Naive thymus-derived CD4-positive, alpha-beta T cell (primary cell): ENCODE measurements at regions not wholly inside any gene's neighbourhood (a gene's known extent, or its start where the extent isn't known, plus 50 kb on each side); places are given as distances from the start of the nearest gene placed in this dataset.

ENCODE experiments used
- ATAC-seq: fragments of 150-1000 bp; cut with Tn5 transposase; 2 replicates; pipeline ENCODE4 v1.10.0; 2021; ENCODE audit warnings: mild to moderate bottlenecking, moderate library complexity
- CTCF ChIA-PET: fragments of 350-600 bp; sonication (Branson Sonifier 250); formaldehyde crosslinking; loops from one replicate; lab custom pipeline; 2021; ENCODE audit warnings: antibody characterized with exemption; lab: Charles Lee
- POLR2A ChIA-PET: fragments of 350-600 bp; sonication (Branson Sonifier 250); formaldehyde crosslinking; loops from one replicate; lab custom pipeline; 2021; ENCODE audit warnings: antibody characterized with exemption, inconsistent platforms; lab: Charles Lee
- DNase-seq, 9 donors: peaks; one replicate each; pipeline versions ENCODE4 v3.0.0 to v3.0.0-alpha.2; 2020 to 2022; ENCODE audit warnings: mixed read lengths in 1 of 9
- H3K27ac ChIP-seq: one replicate; pipeline ENCODE4 v1.7.0; 2013; ENCODE audit warnings: mild to moderate bottlenecking, low read depth, low read length, moderate library complexity
- H3K27me3 ChIP-seq, 2 donors: one replicate each; pipeline ENCODE4 v1.7.0; 2013; ENCODE audit warnings: low read length in 2 of 2, mild to moderate bottlenecking in 2 of 2, moderate library complexity in 2 of 2; ENCODE audit not compliant: control insufficient read depth in 2 of 2, insufficient read depth in 2 of 2
- H3K36me3 ChIP-seq, 3 experiments: 1 replicate in 2 of 3; 2 replicates in 1 of 3; pipeline ENCODE4 v1.7.0; 2013; ENCODE audit warnings: low read length in 3 of 3, mild to moderate bottlenecking in 3 of 3, moderate library complexity in 1 of 3; ENCODE audit not compliant: insufficient read depth in 3 of 3, control insufficient read depth in 2 of 3
- H3K4me1 ChIP-seq, 2 donors: one replicate each; pipeline ENCODE4 v1.7.0; 2013; ENCODE audit warnings: low read length in 2 of 2, mild to moderate bottlenecking in 2 of 2, moderate library complexity in 1 of 2; ENCODE audit not compliant: control insufficient read depth in 2 of 2, insufficient read depth in 2 of 2
- H3K4me3 ChIP-seq: 2 replicates; pipeline ENCODE4 v1.7.0; 2013; ENCODE audit warnings: mild to moderate bottlenecking, low read length
- H3K9me3 ChIP-seq, 3 experiments: 1 replicate in 2 of 3; 2 replicates in 1 of 3; pipeline ENCODE4 v1.7.0; 2013; ENCODE audit warnings: low read length in 3 of 3; ENCODE audit not compliant: control insufficient read depth in 2 of 3
- H3K27ac Mint-ChIP-seq, 9 donors: one replicate each; pipeline ENCODE4 v1.8.0; 2020 to 2022; ENCODE audit warnings: mixed read lengths in 9 of 9, mild to moderate bottlenecking in 8 of 9, moderate library complexity in 5 of 9, inconsistent platforms in 2 of 9
- H3K27me3 Mint-ChIP-seq, 5 donors: one replicate each; pipeline ENCODE4 v1.8.0; 2021 to 2022; ENCODE audit warnings: mixed read lengths in 5 of 5, mild to moderate bottlenecking in 1 of 5
- H3K36me3 Mint-ChIP-seq, 5 donors: one replicate each; pipeline ENCODE4 v1.8.0; 2020 to 2022; ENCODE audit warnings: mixed read lengths in 5 of 5, mild to moderate bottlenecking in 3 of 5, inconsistent platforms in 1 of 5
- H3K4me1 Mint-ChIP-seq, 7 donors: one replicate each; pipeline ENCODE4 v1.8.0; 2020 to 2022; ENCODE audit warnings: mixed read lengths in 7 of 7, mild to moderate bottlenecking in 3 of 7, inconsistent platforms in 1 of 7
- H3K4me3 Mint-ChIP-seq, 10 donors: one replicate each; pipeline ENCODE4 v1.8.0; 2020 to 2022; ENCODE audit warnings: mild to moderate bottlenecking in 10 of 10, mixed read lengths in 10 of 10, moderate library complexity in 6 of 10, inconsistent platforms in 2 of 10
- H3K9me3 Mint-ChIP-seq, 11 donors: one replicate each; pipeline ENCODE4 v1.8.0; 2020 to 2022; ENCODE audit warnings: mixed read lengths in 11 of 11, mild to moderate bottlenecking in 4 of 11, inconsistent platforms in 1 of 11, moderate library complexity in 1 of 11
- intact Hi-C, 2 donors: fragments of 100-400 bp; cut with micrococcal nuclease; formaldehyde crosslinking; loops; one replicate each; pipeline ENCODE4 v1.15.1; 2023

GRCh38 chr16:13324851-13325250, 423.5 kb downstream of the SHISA9 start:
- no peak overlapping the region for H3K27ac Mint-ChIP-seq
- Histone ChIP-seq H3K36me3 (no peaks in the 10 kb centered on the region), H3K4me1 (no peaks in the 10 kb centered on the region), H3K27me3 (no peaks in the 10 kb centered on the region), H3K27ac (no peak overlapping the region), H3K9me3 (no peaks in the 10 kb centered on the region), H3K4me3 (no peak overlapping the region)
- H3K9me3 Mint-ChIP-seq = peaks cover 0 to 8% (median 3%) of the 10 kb centered on the region in 11 donors
- intact Hi-C loops = no loop called here
- CTCF ChIA-PET = no interaction called here
- DNase-seq = no peak
- no peak for ATAC-seq
- H3K27me3 Mint-ChIP-seq = peaks cover 0 to 5% (median 0%) of the 10 kb centered on the region in 5 donors
- no peaks in the 10 kb centered on the region for H3K36me3 Mint-ChIP-seq
- H3K4me3 Mint-ChIP-seq = no peak overlapping the region
- POLR2A ChIA-PET = no interaction called here
- no peaks in the 10 kb centered on the region for H3K4me1 Mint-ChIP-seq

DNA sequence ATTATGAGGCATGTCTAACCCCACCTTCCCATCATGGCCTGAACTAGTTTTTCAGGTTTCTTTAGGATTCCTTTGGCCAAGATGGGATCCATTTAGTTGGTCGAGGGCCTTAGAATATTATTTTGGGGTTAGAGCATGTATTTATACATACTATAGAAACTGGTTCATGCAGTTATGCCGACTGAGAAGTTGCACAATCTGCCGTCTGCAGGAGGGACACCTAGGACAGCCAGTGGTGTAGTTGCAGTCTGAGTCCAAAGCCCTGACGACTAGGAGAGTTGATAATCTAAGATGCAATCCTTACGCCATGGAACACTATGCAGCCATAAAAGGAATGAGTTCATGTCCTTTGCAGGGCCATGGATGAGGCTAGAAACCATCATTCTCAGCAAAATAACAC, 424.0 kb downstream of the SHISA9 start:
- Mint-ChIP-seq H3K27me3 (peaks cover 0 to 6% (median 0%) of the 10 kb centered on the region in 5 donors), H3K36me3 (no peaks in the 10 kb centered on the region), H3K4me1 (no peaks in the 10 kb centered on the region), H3K27ac (no peak overlapping the region), H3K4me3 (no peak overlapping the region), H3K9me3 (peaks cover 0 to 8% (median 4%) of the 10 kb centered on the region in 11 donors)
- DNase-seq (no peak), ATAC-seq (no peak)
- POLR2A ChIA-PET = no interaction called here
- H3K4me1 ChIP-seq = no peaks in the 10 kb centered on the region
- CTCF ChIA-PET = no interaction called here
- H3K9me3 ChIP-seq = no peaks in the 10 kb centered on the region
- H3K27ac ChIP-seq = no peak overlapping the region
- H3K27me3 ChIP-seq = no peaks in the 10 kb centered on the region
- intact Hi-C loops = no loop called here
- no peaks in the 10 kb centered on the region for H3K36me3 ChIP-seq
- no peak overlapping the region for H3K4me3 ChIP-seq

DNA sequence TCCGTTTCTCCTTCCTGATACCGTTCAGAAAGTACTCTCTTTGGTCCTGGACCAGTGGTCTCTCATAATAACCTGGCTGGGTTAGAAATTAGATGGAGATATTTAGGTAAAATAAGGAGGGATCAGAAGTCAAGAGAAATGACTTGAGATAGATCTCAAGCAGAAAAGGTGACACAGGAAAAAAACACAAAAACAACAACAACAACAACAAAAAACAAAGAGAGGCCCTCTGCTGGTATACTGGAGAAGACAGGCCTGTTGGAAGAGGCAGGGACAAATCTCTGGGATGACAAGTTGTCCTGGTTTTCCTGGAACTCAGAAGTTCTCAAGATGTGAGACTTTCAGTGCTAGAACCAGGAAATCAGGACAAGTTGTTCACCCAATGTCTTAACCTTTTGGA, 430.5 kb downstream of the SHISA9 start:
- ChIA-PET POLR2A (no interaction called here), CTCF (no interaction called here)
- no peak overlapping the region for H3K4me3 Mint-ChIP-seq
- H3K4me3 ChIP-seq = no peak overlapping the region
- peaks cover 0 to 9% (median 5%) of the 10 kb centered on the region in 11 donors for H3K9me3 Mint-ChIP-seq
- H3K9me3 ChIP-seq = no peaks in the 10 kb centered on the region
- no peaks in the 10 kb centered on the region for H3K27me3 ChIP-seq
- H3K4me1 Mint-ChIP-seq = no peaks in the 10 kb centered on the region
- no peak for ATAC-seq
- intact Hi-C loops = no loop called here
- DNase-seq = no peak
- H3K36me3 Mint-ChIP-seq = peaks cover 0 to 6% (median 0%) of the 10 kb centered on the region in 5 donors
- no peak overlapping the region for H3K27ac Mint-ChIP-seq
- H3K27ac ChIP-seq = no peak overlapping the region
- peaks cover 0 to 13% (median 0%) of the 10 kb centered on the region in 5 donors for H3K27me3 Mint-ChIP-seq
- H3K36me3 ChIP-seq = no peaks in the 10 kb centered on the region
- H3K4me1 ChIP-seq = no peaks in the 10 kb centered on the region

GRCh38 chr16:13332713-13333255, 431.4 kb downstream of the SHISA9 start:
- Mint-ChIP-seq H3K9me3 (peaks cover 0 to 10% (median 5%) of the 10 kb centered on the region in 11 donors), H3K27me3 (peaks cover 0 to 13% (median 0%) of the 10 kb centered on the region in 5 donors), H3K27ac (no peak overlapping the region), H3K4me3 (no peak overlapping the region), H3K36me3 (peaks cover 0 to 6% (median 0%) of the 10 kb centered on the region in 5 donors), H3K4me1 (no peaks in the 10 kb centered on the region)
- Histone ChIP-seq H3K27me3 (no peaks in the 10 kb centered on the region), H3K9me3 (no peaks in the 10 kb centered on the region), H3K4me1 (no peaks in the 10 kb centered on the region), H3K4me3 (no peak overlapping the region), H3K27ac (no peak overlapping the region), H3K36me3 (no peaks in the 10 kb centered on the region)
- ChIA-PET POLR2A (no interaction called here), CTCF (no interaction called here)
- ATAC-seq (no peak), DNase-seq (no peak)
- intact Hi-C loops = no loop called here

- no peak for DNase-seq
- intact Hi-C loops = no loop called here
- Histone ChIP-seq H3K27me3 (no peaks in the 10 kb centered on the region), H3K9me3 (no peaks in the 10 kb centered on the region), H3K36me3 (no peaks in the 10 kb centered on the region), H3K27ac (no peak overlapping the region), H3K4me1 (no peaks in the 10 kb centered on the region), H3K4me3 (no peak overlapping the region)
- peaks cover 0 to 10% (median 5%) of the 10 kb centered on the region in 11 donors for H3K9me3 Mint-ChIP-seq
- H3K36me3 Mint-ChIP-seq = peaks cover 0 to 6% (median 0%) of the 10 kb centered on the region in 5 donors
- POLR2A ChIA-PET = no interaction called here
- ATAC-seq = no peak
- no peaks in the 10 kb centered on the region for H3K4me1 Mint-ChIP-seq
- H3K27me3 Mint-ChIP-seq = peaks cover 0 to 13% (median 0%) of the 10 kb centered on the region in 5 donors
- CTCF ChIA-PET = no interaction called here
- no peak overlapping the region for H3K27ac Mint-ChIP-seq
- H3K4me3 Mint-ChIP-seq = no peak overlapping the region
Observed at GRCh38 chr16:13333336-13333735, 431.9 kb downstream of the SHISA9 start.

DNA sequence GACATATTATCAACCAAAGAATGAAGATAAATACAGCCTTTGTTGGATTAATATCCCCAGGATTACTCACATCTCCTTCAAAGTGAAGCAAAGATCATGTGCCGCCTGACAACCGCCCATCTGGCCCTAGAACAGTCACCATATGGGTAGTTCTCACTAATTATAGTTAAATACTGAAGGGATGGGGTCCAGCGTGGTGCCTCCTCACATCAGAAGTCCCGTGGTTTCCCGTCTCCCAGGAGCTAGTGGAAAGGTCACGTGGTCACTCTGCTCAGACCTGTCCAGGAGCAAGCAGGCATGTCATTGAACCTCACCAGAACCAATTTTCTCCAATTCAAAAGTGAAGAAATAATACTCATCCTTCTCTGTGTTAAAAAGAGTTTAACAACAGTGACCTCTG, 434.5 kb downstream of the SHISA9 start:
- peaks cover 0 to 11% (median 5%) of the 10 kb centered on the region in 5 donors for H3K27me3 Mint-ChIP-seq
- DNase-seq = no peak
- no peak overlapping the region for H3K27ac ChIP-seq
- H3K4me1 ChIP-seq = no peaks in the 10 kb centered on the region
- peaks cover 0 to 6% (median 0%) of the 10 kb centered on the region in 11 donors for H3K9me3 Mint-ChIP-seq
- H3K4me3 Mint-ChIP-seq = no peak overlapping the region
- ChIA-PET POLR2A (no interaction called here), CTCF (no interaction called here)
- no peaks in the 10 kb centered on the region for H3K4me1 Mint-ChIP-seq
- no peaks in the 10 kb centered on the region for H3K36me3 ChIP-seq
- intact Hi-C loops = no loop called here
- peaks cover 0 to 6% (median 0%) of the 10 kb centered on the region in 5 donors for H3K36me3 Mint-ChIP-seq
- no peak overlapping the region for H3K27ac Mint-ChIP-seq
- H3K4me3 ChIP-seq = no peak overlapping the region
- no peaks in the 10 kb centered on the region for H3K9me3 ChIP-seq
- no peaks in the 10 kb centered on the region for H3K27me3 ChIP-seq
- no peak for ATAC-seq

- H3K27ac ChIP-seq = no peak overlapping the region
- no peaks in the 10 kb centered on the region for H3K36me3 ChIP-seq
- Mint-ChIP-seq H3K27me3 (peaks cover 0 to 11% (median 5%) of the 10 kb centered on the region in 5 donors), H3K9me3 (peaks cover 0 to 6% (median 0%) of the 10 kb centered on the region in 11 donors), H3K4me3 (no peak overlapping the region), H3K4me1 (no peaks in the 10 kb centered on the region), H3K36me3 (peaks cover 0 to 6% (median 0%) of the 10 kb centered on the region in 5 donors), H3K27ac (no peak overlapping the region)
- ChIA-PET CTCF (no interaction called here), POLR2A (no interaction called here)
- ATAC-seq (no peak), DNase-seq (no peak)
- no peaks in the 10 kb centered on the region for H3K9me3 ChIP-seq
- H3K4me1 ChIP-seq = no peaks in the 10 kb centered on the region
- no peaks in the 10 kb centered on the region for H3K27me3 ChIP-seq
- no peak overlapping the region for H3K4me3 ChIP-seq
- intact Hi-C loops = no loop called here
Observed at GRCh38 chr16:13336335-13336734, 434.9 kb downstream of the SHISA9 start.
